Calu3 (cell line): ENCODE measurements at regions not wholly inside any gene's neighbourhood (a gene's known extent, or its start where the extent isn't known, plus 50 kb on each side); places are given as distances from the start of the nearest gene placed in this dataset.

ENCODE experiments used
- BruUV-seq: library from RNA; stranded (reverse); fragments of 400-500 nt; replicated peaks from 2 replicates; lab custom pipeline; 2021; lab: Mats Ljungman, UMichigan
- CTCF ChIA-PET: fragments of 300-600 bp; sonication (Branson Sonifier 250); formaldehyde crosslinking; loops from one replicate; lab custom pipeline; 2022; ENCODE audit warnings: antibody characterized with exemption; lab: Charles Lee
- DNase-seq: peaks from one replicate; pipeline ENCODE4 v3.0.0; 2022
- H3K27ac Mint-ChIP-seq: one replicate; pipeline ENCODE4 v1.8.0; 2022; ENCODE audit warnings: mixed read lengths; ENCODE audit not compliant: unreplicated experiment
- H3K27me3 Mint-ChIP-seq: one replicate; pipeline ENCODE4 v1.8.0; 2022; ENCODE audit warnings: mixed read lengths; ENCODE audit not compliant: unreplicated experiment
- H3K36me3 Mint-ChIP-seq: one replicate; pipeline ENCODE4 v1.8.0; 2022; ENCODE audit warnings: mild to moderate bottlenecking, moderate library complexity, mixed read lengths; ENCODE audit not compliant: insufficient read depth, unreplicated experiment
- H3K4me1 Mint-ChIP-seq: one replicate; pipeline ENCODE4 v1.8.0; 2022; ENCODE audit warnings: mild to moderate bottlenecking, low read depth, mixed read lengths; ENCODE audit not compliant: unreplicated experiment
- H3K4me3 Mint-ChIP-seq: one replicate; pipeline ENCODE4 v1.8.0; 2022; ENCODE audit warnings: mild to moderate bottlenecking, low read depth, moderate library complexity, mixed read lengths; ENCODE audit not compliant: unreplicated experiment
- H3K9me3 Mint-ChIP-seq: one replicate; pipeline ENCODE4 v1.8.0; 2022; ENCODE audit warnings: low read depth, mixed read lengths; ENCODE audit not compliant: unreplicated experiment
- CTCF ChIP-seq: fragments of 200-600 bp; IDR thresholded peaks from one replicate; pipeline ENCODE4 v1.8.0; 2022; ENCODE audit warnings: antibody characterized with exemption; ENCODE audit not compliant: unreplicated experiment
- intact Hi-C: fragments of 100-400 bp; cut with micrococcal nuclease; formaldehyde crosslinking; loops from one replicate; pipeline ENCODE4 v1.10.0; 2022; ENCODE audit not compliant: unreplicated experiment

- no TSS peak for BruUV-seq
- Mint-ChIP-seq H3K9me3 (no peaks in the 10 kb centered on the region), H3K4me1 (no peaks in the 10 kb centered on the region), H3K36me3 (no peaks in the 10 kb centered on the region), H3K4me3 (no peak overlapping the region), H3K27me3 (no peaks in the 10 kb centered on the region), H3K27ac (no peak overlapping the region)
- intact Hi-C loops: no loop called here
- DNase-seq: no peak
- TF ChIP-seq CTCF: no peak
- CTCF ChIA-PET: no interaction called here
These were observed 116.7 kb downstream of the KLF12 start for GRCh38 chr13:74017301-74018061.

- Mint-ChIP-seq H3K4me3 (no peak overlapping the region), H3K27ac (no peak overlapping the region), H3K36me3 (no peaks in the 10 kb centered on the region), H3K9me3 (no peaks in the 10 kb centered on the region), H3K4me1 (no peaks in the 10 kb centered on the region), H3K27me3 (no peaks in the 10 kb centered on the region)
- CTCF ChIA-PET: no interaction called here
- intact Hi-C loops: no loop called here
- TF ChIP-seq CTCF: no peak
- BruUV-seq: no TSS peak
- no peak for DNase-seq
These were observed 119.1 kb downstream of the KLF12 start for GRCh38 chr13:74015137-74015536.

- CTCF ChIA-PET: no interaction called here
- H3K27me3 Mint-ChIP-seq: no peaks in the 10 kb centered on the region
- H3K9me3 Mint-ChIP-seq: no peaks in the 10 kb centered on the region
- DNase-seq: no peak
- intact Hi-C loops: no loop called here
- BruUV-seq: no TSS peak
- H3K36me3 Mint-ChIP-seq: no peaks in the 10 kb centered on the region
- H3K27ac Mint-ChIP-seq: no peak overlapping the region
- H3K4me1 Mint-ChIP-seq: no peaks in the 10 kb centered on the region
- no peak for TF ChIP-seq CTCF
- no peak overlapping the region for H3K4me3 Mint-ChIP-seq
These were observed 125.0 kb downstream of the KLF12 start for GRCh38 chr13:74009100-74009668.

- no peak for TF ChIP-seq CTCF
- H3K9me3 Mint-ChIP-seq: no peaks in the 10 kb centered on the region
- intact Hi-C loops: no loop called here
- CTCF ChIA-PET: no interaction called here
- no peaks in the 10 kb centered on the region for H3K36me3 Mint-ChIP-seq
- no peaks in the 10 kb centered on the region for H3K27me3 Mint-ChIP-seq
- H3K4me3 Mint-ChIP-seq: no peak overlapping the region
- DNase-seq: no peak
- H3K4me1 Mint-ChIP-seq: no peaks in the 10 kb centered on the region
- BruUV-seq: no TSS peak
- no peak overlapping the region for H3K27ac Mint-ChIP-seq
These were observed 127.5 kb downstream of the KLF12 start for GRCh38 chr13:74006666-74007065.
